Loucy (cell line): ENCODE measurements at regions not wholly inside any gene's neighbourhood (a gene's known extent, or its start where the extent isn't known, plus 50 kb on each side); places are given as distances from the start of the nearest gene placed in this dataset.

Experiments used
- H2AFZ ChIP-seq: fragments of 200-600 bp; sonication (generic); 2 replicates; pipeline ENCODE4 v1.6.0; 2016; ENCODE audit warnings: antibody characterized with exemption, mild to moderate bottlenecking, low read length, moderate library complexity
- H3F3A ChIP-seq: fragments of 200-600 bp; 2 replicates; pipeline ENCODE4 v1.6.0; 2016; ENCODE audit warnings: antibody characterized with exemption, low read depth, mild to moderate bottlenecking
- H3K27me3 ChIP-seq: fragments of 200-600 bp; sonication (generic); 2 replicates; pipeline ENCODE4 v1.6.1; 2014; ENCODE audit warnings: low read length, mild to moderate bottlenecking; ENCODE audit not compliant: insufficient read depth, poor library complexity, severe bottlenecking
- H3K36me3 ChIP-seq: fragments of 200-600 bp; sonication (generic); 2 replicates; pipeline ENCODE4 v1.6.1; 2016; ENCODE audit warnings: low read length; ENCODE audit not compliant: insufficient read depth
- H3K4me1 ChIP-seq: fragments of 200-600 bp; sonication (generic); 2 replicates; pipeline ENCODE4 v1.5.1; 2014; ENCODE audit warnings: low read length, mild to moderate bottlenecking; ENCODE audit not compliant: insufficient read depth, poor library complexity, severe bottlenecking
- H3K4me2 ChIP-seq: fragments of 200-600 bp; sonication (generic); 2 replicates; pipeline ENCODE4 v1.6.0; 2014; ENCODE audit warnings: antibody characterized with exemption, low read length, low read depth, mild to moderate bottlenecking; ENCODE audit not compliant: poor library complexity, severe bottlenecking
- H3K4me3 ChIP-seq: fragments of 200-600 bp; sonication (generic); 2 replicates; pipeline ENCODE4 v1.5.1; 2014; ENCODE audit warnings: low read length, mild to moderate bottlenecking, mixed read lengths; ENCODE audit not compliant: poor library complexity, severe bottlenecking
- H3K79me2 ChIP-seq: fragments of 200-600 bp; sonication (generic); 2 replicates; pipeline ENCODE4 v1.6.1; 2014; ENCODE audit warnings: low read length; ENCODE audit not compliant: insufficient read depth
- H3K9ac ChIP-seq: fragments of 200-600 bp; sonication (generic); 2 replicates; pipeline ENCODE4 v1.6.0; 2014; ENCODE audit warnings: mild to moderate bottlenecking, low read depth, low read length, moderate library complexity; ENCODE audit not compliant: poor library complexity, severe bottlenecking
- H3K9me2 ChIP-seq: fragments of 200-600 bp; sonication (generic); replicated peaks from 2 replicates; pipeline ENCODE4 v1.6.1; 2016; ENCODE audit warnings: low read depth, low read length, mixed read lengths
- H3K9me3 ChIP-seq: fragments of 200-600 bp; sonication (generic); 2 replicates; pipeline ENCODE4 v1.6.1; 2014; ENCODE audit warnings: mild to moderate bottlenecking, antibody characterized with exemption, low read length, low read depth; ENCODE audit not compliant: insufficient read depth
- H4K20me1 ChIP-seq: fragments of 200-600 bp; sonication (generic); 2 replicates; pipeline ENCODE4 v1.6.0; 2014; ENCODE audit warnings: antibody characterized with exemption, low read length, mild to moderate bottlenecking; ENCODE audit not compliant: insufficient read depth, poor library complexity, severe bottlenecking
- EZH2phosphoT487 ChIP-seq: fragments of 200-600 bp; IDR thresholded peaks from 2 replicates; pipeline ENCODE4 v1.6.1; 2018; ENCODE audit warnings: antibody characterized with exemption, mild to moderate bottlenecking, moderate library complexity, borderline replicate concordance
- TF ChIP-seq, protein P1 (sequence below): fragments of 200-600 bp; sonication (generic); conservative IDR thresholded peaks from 2 replicates; pipeline ENCODE4 v1.5.1; 2014; ENCODE audit warnings: mild to moderate bottlenecking, antibody characterized with exemption, low read length

DNA sequence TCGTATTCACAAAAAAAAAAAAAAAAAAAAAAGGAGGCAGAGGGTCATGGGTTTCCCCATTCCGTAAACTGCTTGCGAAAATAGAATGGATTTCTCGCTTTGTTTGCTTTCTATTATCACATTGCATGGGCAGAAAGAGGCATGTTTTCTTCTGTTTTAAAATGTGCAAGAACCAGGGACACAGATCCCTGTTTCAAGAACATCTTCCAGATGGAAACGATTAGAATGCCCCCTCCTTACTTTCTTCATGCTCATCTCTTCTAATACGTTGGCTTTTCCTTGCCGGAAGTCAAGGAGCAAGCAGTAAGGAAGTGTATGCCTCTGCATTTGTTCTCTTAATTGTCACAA lies 51.0 kb upstream of the ZNF516 start:
- Histone ChIP-seq H4K20me1 (no peaks in the 10 kb centered on the region), H3K27me3 (no peaks in the 10 kb centered on the region), H3K4me2 (no peak overlapping the region), H2AFZ (no peak overlapping the region), H3K4me1 (no peaks in the 10 kb centered on the region), H3K9ac (no peak overlapping the region), H3K4me3 (no peak overlapping the region), H3K79me2 (no peaks in the 10 kb centered on the region), H3F3A (no peaks in the 10 kb centered on the region), H3K9me2 (no peaks in the 10 kb centered on the region), H3K36me3 (no peaks in the 10 kb centered on the region), H3K9me3 (no peaks in the 10 kb centered on the region)
- no peak for TF ChIP-seq EZH2phosphoT487
- TF ChIP-seq, protein P1, sequence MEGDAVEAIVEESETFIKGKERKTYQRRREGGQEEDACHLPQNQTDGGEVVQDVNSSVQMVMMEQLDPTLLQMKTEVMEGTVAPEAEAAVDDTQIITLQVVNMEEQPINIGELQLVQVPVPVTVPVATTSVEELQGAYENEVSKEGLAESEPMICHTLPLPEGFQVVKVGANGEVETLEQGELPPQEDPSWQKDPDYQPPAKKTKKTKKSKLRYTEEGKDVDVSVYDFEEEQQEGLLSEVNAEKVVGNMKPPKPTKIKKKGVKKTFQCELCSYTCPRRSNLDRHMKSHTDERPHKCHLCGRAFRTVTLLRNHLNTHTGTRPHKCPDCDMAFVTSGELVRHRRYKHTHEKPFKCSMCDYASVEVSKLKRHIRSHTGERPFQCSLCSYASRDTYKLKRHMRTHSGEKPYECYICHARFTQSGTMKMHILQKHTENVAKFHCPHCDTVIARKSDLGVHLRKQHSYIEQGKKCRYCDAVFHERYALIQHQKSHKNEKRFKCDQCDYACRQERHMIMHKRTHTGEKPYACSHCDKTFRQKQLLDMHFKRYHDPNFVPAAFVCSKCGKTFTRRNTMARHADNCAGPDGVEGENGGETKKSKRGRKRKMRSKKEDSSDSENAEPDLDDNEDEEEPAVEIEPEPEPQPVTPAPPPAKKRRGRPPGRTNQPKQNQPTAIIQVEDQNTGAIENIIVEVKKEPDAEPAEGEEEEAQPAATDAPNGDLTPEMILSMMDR: no peak

DNA sequence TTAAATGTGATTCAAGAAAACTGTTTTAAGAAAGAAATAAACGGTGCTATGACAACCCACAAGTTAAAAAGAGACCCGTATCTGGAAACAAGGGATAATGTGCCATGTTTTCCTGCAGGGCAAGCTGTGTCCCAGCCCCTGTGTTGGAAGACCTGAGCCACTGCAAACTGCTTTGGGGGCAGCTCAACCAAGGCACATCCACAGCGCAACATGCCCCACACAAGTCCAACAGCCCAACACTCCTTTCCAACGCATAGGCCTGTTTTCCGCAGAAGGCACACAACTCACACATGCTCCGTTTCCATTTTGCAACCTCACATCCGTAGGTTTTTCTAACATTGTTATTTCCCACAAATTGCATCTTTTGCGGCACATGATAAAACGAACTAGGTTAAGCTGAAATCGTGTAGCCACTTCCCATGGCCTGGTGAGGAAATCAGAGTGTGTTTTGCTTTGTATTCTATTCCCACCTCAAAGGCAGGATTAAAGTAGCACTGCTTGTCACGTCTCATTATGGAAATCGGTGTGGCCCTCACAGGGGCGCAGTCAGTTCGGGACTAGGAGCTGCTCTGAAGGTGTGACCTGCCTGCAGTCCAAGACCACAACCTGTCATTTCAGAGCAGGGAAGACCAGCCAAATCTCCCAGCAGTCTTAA lies 50.5 kb upstream of the ZNF516 start:
- no peak overlapping the region for H3K9ac ChIP-seq
- no peaks in the 10 kb centered on the region for H3K9me3 ChIP-seq
- H3K4me2 ChIP-seq: no peak overlapping the region
- no peaks in the 10 kb centered on the region for H3K4me1 ChIP-seq
- H3K36me3 ChIP-seq: no peaks in the 10 kb centered on the region
- H3K4me3 ChIP-seq: no peak overlapping the region
- no peaks in the 10 kb centered on the region for H3K27me3 ChIP-seq
- TF ChIP-seq EZH2phosphoT487: no peak
- TF ChIP-seq, protein P1: no peak
- H2AFZ ChIP-seq: no peak overlapping the region
- H3K79me2 ChIP-seq: no peaks in the 10 kb centered on the region
- H3F3A ChIP-seq: no peaks in the 10 kb centered on the region
- H3K9me2 ChIP-seq: no peaks in the 10 kb centered on the region
- H4K20me1 ChIP-seq: no peaks in the 10 kb centered on the region

DNA sequence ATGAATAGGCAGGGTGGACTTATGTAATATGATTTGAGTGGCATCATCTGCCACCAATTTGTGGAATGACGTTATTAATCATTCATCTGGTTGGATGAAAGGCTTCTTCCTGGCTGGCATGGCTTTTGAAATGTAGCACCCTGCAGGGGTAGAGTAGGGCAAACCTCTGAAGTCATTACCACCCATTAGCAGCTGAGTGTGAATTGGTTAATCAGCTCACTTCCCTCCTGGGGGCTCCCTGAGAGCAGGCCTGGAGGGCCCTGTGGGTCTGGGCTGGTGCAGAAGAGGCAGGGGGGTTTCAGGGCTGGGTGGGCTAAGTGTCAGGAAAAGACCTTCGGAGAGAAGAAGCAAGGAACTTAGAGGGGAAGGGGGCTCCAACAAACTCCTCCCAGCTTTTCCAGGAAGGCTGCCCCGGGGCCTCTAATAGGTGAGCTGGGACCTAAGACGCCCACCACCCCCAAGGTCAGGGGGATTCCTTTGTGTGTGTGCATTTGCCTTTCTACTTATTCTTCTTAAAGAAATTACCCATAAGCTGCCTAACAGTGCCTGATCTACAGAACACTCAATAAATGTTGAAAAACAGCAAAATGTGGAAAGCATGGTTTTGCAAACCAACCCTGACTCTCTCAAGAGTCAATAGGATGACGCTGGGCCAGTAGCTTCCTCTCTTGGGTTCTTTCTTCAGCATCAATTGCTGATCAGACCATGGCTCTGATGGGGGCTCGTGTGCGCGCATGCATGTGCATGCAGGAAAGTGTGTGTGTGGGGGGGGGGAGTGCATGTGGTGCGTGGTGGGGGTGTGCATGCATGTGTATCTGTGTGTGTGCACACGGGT lies 49.7 kb upstream of the ZNF516 start:
- Histone ChIP-seq H3K4me2 (no peak overlapping the region), H3K79me2 (no peaks in the 10 kb centered on the region), H4K20me1 (no peaks in the 10 kb centered on the region), H3K36me3 (no peaks in the 10 kb centered on the region), H3K9ac (no peak overlapping the region), H2AFZ (no peak overlapping the region), H3F3A (no peaks in the 10 kb centered on the region), H3K4me3 (no peak overlapping the region), H3K27me3 (no peaks in the 10 kb centered on the region), H3K4me1 (no peaks in the 10 kb centered on the region), H3K9me2 (no peaks in the 10 kb centered on the region), H3K9me3 (no peaks in the 10 kb centered on the region)
- TF ChIP-seq EZH2phosphoT487: no peak
- TF ChIP-seq, protein P1: no peak
